GM18907 (cell line): ENCODE measurements at regions not wholly inside any gene's neighbourhood (a gene's known extent, or its start where the extent isn't known, plus 50 kb on each side); places are given as distances from the start of the nearest gene placed in this dataset.

Experiments used
- ATAC-seq: cut with Tn5 transposase; IDR thresholded peaks from one replicate; pipeline ENCODE4 v1.9.1; 2021; ENCODE audit warnings: mild to moderate bottlenecking, moderate library complexity; ENCODE audit not compliant: unreplicated experiment

DNA sequence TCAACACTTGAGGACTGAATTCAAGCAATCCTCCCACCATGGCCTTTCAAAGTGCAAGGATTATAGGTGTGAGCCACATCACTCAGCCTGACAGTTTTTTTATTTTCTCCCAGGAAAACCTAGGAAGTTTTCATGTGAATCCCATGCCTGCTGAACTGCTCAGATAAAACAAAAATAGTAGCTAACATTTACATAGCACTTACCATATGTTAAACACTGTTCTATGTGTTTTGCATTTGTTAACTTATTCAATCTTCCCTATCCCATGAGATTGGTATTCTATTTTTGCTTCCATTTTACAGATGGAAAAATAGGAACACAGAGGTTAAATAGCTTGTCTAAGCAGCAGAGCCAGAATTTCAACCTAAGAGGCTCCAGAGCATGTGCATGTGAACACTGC lies 157.4 kb upstream of the KCTD1 start:
- no peak for ATAC-seq

DNA sequence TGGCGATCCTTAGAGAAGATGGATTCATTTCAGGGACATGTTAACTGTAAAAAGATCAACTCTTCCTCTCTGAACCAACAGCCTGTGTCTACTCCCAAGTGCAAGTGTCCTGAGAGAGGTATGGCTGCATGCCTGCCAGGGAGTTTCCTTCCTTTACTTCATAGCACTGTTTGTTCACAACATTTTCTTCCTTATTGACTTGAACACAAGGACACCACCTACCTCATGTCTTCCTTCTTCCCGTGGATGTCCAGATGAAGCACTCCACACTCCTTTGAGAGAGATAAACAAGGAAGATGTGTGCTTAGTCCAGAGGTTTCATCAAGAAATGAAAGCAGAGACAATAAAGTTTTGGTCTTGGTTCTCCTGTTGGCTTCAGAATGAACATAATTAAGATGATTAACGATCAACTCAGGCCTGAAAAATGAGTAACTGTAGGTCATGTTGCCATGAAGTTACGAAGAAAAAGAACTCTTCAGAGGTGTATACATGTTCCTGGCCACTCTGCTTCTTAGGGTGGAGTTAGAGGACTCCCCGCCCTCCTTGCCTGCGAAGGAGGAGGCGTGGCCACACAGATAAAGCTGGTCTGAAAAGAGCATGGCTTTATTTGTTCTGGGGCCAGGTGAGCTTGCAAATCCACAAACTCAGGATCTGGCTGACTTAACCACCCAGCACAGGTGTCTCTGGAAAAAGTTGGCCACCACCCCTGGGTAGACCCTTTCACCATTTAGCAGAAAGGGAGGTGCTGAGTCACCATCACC lies 155.0 kb upstream of the KCTD1 start:
- no peak for ATAC-seq

DNA sequence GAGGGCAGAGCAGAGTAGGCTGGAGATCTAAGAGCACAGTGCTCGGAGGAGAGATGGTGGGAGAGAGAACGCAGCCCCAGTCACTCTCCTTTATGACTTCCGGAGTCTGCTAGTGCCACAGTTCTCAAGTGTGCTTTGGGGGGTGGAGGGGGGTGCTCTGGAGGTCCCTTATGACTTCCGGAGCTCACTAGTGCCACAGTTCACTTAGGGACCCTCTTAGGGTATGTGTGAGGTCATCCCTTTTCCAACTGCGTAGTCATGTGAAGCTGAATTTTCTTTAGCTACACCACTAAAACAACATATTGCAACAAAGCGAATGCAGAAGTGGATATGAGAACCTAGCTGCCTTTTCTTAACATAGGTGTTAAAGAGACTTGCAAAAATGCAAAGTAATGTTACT lies 153.7 kb upstream of the KCTD1 start:
- no peak for ATAC-seq

DNA sequence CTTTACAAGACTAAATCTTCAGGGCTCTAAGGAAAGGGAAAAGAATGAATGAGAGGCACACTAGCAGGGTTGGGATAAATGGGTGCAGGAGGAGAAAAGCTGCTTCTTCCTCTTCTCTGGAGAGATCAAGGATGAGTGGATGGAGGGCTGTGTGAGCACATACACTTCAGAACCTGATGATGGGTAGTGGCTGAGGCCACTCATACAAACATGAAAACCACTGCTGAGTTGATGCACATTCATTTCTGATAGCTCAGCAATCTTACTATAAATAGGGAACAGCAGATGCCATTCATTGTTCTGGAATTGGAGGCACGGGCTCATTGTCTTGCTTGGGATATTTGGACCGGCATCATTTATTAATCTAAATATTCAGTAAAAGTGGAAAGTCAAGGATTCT lies 152.4 kb upstream of the KCTD1 start:
- no peak for ATAC-seq

DNA sequence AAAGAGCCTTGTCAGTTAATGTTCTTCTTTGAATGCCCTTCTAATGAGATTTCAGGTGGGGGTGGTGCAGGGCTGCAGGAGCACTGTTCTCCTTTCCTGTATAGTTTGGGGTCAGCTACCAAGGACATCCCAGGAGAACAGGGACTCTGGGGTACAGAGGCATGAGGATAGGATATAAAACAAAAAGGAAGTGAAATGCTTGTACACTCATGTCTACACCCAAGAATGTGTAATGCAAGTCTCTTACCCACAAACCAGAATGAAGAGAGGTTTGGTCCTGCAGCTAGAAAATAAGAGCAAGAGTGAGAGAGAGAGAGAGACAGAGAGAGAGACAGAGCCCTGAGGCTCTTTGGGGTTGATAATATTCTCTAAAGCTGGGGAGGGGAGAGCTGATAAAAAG lies 151.8 kb upstream of the KCTD1 start:
- no peak for ATAC-seq

DNA sequence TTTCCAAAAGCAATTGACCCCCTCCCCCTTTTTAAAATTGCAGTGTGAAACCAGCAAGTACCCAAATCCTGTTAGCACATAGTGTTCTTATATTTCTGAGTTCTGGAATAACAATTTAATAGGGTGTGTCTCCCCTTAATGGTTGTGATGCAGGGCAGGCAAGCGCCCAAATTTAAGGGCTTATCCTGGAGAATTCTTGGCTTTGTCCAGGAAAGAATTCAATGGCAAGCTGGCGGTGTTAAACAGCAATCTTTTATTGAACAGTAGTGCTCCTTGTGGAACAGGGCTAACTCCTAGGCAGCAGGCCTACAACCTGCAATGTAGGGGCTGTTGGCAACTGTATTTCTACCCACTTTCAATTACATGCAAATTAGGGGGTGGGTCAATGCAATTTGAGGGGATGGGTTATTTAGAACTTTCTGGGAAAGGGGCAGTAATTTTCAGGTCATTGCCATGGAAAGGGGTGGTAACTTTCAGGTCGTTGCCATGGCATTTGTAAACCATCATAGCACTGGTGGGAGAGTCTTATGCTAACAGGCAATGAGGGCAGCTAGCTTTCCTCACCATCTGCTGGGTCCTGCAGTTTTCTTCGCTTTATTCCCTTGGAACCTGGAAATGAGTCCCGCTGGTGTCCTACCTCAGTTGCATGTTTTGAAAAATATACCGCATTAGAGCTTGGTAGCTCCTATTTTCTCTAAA lies 149.0 kb upstream of the KCTD1 start:
- no peak for ATAC-seq

DNA sequence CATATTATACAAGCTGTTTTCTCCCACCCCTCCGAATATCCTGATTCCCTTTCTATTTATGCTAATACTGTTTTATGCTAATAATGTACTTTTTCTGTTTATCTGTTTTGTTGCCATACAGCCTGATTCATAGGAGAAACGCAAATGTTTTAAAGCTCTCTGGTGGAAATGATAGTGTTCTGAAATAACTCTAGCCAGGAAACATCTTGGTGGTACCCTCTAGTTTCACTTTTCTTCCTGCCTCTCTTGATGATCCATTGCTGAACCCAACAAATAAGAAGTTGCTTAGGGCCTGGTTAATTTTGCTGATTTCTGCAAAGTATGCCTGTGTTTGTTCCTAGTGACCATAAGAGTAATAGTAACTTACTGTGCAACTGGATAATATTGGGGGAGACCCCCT lies 148.4 kb upstream of the KCTD1 start:
- ATAC-seq, result no peak

DNA sequence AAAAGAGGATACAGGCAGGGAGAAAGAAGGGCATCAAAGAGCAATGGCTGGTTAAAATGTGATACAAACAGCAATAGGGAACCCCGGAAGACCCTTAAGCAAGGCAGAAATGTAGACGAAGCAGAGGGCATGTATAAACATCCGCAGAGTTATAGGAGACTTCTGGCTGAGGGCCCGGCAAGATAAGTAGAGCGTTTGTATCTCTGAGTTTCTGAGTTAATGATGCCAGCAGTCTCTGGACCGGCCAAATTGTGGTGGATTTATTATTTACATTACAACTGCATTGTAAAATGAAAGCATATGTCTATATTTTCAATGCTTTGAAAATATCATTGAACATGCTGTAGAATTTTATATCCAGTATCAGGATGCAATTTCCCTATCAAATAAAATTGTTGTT lies 148.0 kb upstream of the KCTD1 start:
- ATAC-seq, result no peak

DNA sequence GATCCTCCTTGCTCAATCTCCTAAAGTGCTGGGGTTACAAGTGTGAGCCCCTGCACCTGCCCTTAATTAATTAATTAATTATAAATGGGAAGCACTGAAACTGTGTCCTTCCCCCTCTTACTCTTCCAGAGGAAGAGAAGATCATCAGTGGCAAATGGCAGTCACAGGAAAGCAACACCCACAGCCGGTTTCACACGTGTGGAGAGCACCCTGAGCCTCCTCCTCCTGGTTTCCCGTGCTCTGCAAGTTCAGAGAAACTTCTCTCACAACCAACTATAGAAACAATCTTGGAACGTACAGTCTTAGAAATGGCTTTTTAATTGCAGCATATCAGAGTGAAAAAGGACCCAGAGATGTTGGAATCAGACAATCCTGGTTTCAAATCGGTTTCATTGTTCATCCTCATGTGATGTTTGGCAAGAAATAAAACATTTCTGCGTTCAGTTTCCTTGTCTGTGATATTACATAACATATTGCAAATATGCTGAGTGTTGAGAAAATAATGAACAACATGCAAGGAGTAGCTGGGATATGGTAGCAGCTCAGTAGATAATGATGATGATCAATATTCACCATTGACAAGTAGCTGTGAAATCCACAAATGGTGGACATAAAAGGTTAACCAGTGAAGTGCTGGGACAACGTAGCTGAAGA lies 141.0 kb upstream of the KCTD1 start:
- no peak for ATAC-seq

DNA sequence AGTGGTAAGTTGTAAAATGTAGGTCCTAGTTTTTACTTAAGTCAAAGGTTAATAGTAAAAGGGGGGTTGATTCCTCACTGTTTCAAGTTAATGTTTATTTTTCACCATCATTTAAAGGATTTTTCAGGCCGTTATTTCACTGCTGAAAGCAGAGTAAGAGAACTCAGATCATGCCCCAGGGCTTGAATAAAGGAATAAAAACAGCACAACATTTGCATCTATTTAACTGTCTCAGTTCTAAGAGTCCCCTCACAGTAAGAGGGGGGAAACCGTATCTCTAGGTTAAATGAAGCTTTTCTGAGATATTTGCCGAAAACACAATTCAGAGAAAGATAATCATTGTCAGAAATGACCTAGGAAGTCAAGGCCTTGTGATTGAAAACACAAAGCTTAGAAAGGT lies 138.2 kb upstream of the KCTD1 start:
- no peak for ATAC-seq

DNA sequence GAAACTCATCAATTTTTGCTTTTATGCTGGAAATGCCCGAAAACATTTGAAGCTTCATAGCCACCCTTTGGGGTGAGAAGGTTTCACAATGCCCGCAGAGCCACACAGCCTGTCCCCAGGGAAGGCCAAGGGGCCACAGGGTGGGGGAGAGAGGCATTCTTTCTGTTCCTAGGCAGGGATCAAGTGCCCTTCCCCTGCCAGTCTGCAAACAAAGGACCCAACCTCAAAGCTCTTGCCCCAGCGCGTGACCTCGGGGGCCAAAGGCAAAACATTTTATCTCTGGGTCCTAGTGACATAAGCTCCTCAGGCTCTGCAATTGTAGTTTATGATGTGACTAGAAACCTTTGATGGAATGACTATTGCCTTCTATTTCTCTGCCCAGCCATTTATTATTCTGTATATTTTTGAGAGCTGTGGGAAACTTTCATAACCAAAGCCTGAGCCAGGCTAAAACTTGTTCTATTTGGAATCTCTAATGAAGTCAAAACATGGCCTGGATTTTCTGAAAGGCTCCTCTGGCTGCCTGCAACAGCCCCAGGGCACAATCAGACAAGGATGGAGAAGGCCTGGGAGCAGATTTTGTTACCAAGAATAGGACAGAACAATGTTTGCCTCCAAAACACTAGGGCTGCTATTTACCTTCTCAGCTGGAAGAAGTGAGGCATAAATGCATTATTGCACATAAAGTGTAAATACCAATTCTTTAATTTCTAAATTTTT lies 137.2 kb upstream of the KCTD1 start:
- ATAC-seq, result no peak

DNA sequence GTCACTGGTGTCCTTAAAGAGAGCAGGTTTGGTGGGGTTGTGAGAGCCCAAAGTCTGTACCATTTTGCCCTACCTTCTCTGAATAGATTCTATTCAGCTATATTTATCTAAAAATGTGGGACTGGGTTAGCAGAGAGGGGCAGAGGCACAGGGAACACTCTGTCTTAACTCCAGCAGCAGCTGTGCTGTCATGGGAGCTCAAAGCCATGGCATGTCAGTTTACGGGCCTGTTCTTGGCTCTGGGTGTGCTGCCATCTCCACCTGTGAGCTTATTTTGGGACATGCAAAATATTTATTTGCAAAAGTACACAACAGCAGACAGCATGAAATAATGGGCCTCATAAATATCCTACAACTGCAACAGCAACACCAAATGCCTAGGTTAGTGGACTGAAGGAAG lies 129.6 kb upstream of the KCTD1 start:
- ATAC-seq, result no peak

DNA sequence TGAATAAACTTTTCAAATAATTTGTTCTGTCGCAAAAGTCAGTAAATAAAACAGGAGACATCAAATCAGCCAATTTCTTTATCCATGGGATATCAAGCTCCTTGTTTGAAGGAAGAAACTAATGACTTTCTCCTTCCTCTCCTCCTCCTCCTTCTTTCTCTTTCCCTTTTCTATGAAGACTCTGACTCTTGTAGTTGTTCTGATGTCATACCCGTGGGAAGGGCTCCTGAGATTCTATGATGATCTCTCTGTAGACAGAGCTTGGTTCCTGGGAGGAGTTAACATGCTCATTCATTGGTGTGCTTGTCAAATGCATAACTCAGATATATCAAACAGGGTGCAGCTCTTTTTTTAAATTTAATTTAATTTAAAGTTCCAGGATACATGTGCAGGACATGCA lies 118.7 kb upstream of the KCTD1 start:
- no peak for ATAC-seq

DNA sequence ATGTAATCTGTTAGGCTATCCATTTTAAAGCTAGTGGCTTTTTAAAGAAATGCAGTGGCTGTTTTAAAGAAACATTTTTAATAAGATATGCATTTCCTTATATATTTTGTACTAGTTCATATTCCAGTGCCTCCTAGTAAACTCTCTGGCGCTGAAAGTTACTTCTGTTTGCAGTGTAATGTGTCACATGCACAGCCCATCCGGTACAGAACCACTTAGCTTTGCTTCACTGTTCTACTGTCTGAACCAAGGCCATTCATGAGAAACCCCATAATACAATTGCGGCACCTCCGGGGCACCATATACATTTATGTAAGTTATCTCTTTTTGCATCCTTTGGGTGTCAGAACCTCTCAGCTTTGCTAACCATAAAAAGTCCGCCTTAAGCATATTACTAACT lies 114.6 kb upstream of the KCTD1 start:
- no peak for ATAC-seq

DNA sequence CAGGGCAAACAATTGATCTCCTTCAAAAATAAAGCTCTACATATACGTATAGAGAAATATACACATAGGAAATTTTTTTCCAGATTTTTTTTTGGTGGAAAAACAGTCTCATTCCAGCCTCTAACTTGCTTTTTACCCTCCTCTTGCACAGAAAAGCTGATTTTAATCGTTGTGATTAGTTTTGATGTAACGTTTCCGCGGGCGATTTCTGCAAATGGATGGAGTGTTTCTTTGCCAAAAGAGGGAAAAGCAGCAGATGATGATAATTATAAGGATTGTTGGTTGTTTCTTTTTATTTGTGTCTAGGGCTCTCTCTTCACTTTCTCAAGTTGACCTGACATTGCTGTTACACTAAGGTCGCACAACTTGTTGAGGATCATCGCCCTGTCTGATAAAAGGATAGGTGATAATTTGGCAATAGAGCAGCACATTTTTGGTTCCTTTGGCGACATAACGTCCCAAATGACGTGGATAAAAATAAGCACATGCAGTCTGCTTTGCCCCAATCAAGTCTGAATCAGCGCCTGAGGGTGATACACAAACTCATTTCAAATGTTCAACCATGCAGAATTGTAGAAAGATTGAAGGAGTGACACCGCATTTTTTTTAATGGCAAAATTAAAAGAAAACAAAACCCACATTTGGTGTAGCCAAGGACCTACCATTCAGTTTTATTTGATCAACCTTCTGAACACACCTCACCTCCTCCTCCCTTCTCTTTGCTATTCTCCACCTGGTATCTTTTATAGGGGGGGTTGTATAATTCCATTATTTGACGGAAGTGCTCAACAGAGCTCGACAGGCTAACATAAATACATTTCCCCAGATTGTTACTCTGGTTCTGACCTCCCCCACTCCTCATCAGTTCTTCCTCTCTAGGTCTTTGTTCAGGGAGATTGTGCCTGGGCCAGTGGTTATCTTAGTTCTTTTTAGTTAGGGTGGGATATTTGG lies 109.6 kb upstream of the KCTD1 start:
- no peak for ATAC-seq

DNA sequence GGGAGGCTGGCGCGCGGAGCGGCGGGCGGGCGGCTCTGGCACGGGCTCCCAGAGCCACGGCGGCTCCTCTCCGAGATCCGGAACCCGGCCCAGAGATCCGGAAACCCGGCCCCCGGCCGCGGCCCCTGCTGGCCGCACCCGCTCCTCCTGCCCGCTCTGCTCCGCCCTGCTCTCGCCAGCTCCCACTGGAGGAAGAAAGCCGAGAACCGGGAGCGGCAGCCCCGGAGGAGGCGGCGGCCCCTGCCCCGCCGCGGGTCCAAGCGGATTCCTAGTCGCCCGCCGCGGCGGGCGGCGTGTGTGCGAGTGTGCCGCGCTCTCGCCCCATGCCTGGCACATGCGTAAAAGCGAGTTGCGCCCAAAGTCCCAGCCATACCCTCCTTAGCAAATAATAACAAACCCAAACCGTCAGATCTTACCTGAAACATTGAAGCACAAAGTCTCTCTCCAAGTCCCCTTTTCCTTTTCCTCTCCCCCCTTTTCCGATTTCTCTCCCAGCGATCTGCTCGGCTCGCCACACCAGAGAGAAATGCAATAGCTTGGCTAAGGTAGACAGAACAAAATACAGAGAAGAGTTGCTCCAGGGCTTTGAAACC lies 108.7 kb upstream of the KCTD1 start:
- peak; percentile 81 for ATAC-seq

DNA sequence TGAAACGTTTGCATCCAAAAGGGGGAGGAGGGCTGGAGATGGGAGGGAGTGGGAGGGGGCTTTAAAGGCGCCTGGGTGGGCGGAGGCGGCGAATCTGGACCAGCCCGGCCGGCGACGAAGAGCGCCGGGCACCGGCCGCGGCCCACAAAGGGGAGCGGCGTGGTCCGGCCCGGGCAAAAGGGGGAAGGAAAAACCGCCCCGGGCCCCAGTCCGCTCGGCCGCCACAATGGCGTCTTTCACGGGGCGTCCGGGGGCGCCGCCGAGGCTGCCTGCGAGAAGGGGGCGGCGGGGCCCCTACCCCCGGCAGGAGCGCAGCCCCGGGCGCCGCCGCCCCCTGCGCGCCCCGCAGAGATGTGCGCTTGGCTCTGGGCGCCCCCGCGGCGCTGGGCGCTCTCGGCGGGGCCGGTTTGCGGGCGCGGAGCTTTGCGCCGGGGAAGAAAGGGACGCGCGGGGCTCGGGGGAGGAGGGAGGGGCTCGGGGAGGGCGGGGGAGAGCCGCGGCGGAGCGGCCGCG lies 108.1 kb upstream of the KCTD1 start:
- peak; percentile 36 for ATAC-seq

DNA sequence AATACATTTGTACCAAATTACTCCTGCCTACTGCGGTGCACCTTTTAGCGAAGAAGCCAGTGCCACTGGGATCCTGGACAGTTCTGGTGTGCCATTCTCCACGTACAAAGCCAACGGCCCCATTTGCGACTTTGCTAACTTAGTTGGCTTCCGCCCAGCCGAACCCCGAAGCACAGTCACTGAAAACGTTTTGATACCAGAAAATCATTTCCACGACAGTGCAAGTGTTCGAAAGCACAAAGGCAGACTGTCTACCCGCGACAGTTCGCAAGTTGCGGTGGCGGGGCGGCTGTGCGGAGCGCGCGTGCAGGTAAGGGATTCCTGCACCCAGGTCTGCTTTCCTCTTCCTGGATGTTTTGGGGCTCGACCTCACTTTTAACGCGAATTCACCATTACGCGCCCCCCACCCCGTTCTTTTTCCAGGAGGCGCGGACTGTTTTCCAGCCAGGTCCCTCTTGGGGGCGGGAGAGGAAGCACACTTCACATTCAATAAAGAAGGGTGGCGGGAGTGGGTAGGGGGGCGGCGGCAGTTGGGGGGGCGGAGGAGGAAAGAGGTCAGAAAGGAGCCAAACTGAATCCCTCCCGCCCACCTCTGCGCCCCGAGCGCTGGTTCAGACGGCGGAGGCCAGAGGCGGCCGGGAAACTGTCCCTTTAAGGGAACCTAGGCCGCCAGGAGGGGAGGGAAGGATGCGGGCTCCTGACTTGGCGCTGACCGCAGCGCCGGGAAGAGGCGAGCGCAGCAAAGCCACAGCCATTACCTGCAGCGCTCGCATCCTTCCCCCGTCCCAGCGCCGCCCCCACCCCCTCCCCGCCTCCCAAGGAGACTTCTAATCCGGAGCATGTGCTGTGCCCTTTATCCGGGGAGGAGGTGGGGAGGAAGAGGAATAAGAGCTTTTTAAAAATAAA lies 107.4 kb upstream of the KCTD1 start:
- ATAC-seq, result no peak
